ENCODE measurements at regions not wholly inside any gene's neighbourhood (a gene's known extent, or its start where the extent isn't known, plus 50 kb on each side); places are given as distances from the start of the nearest gene placed in this dataset.

GRCh38 chr20:19903168-19903811, 113.9 kb upstream of the NAA20 start (continued):
- TF ChIP-seq ZNF160 (CRISPR knock-in tag; IDR thresholded peaks at IDR 0.05), result 0 out of 2 replicates have a peak, but pooled peaks have one; percentile 33
- no peak for TF ChIP-seq SIX1 (CRISPR knock-in tag; IDR thresholded peaks at IDR 0.05; ENCODE audit: borderline replicate concordance)
- peak; percentile 35; the same call in 1 of the 2 replicates for TF ChIP-seq ZNF317 (CRISPR knock-in tag; IDR thresholded peaks at IDR 0.05)
- peak; percentile 61; the same call in 1 of the 2 replicates for TF ChIP-seq ZNF335 (CRISPR knock-in tag; IDR thresholded peaks at IDR 0.05)
- no peak for TF ChIP-seq PLRG1 (conservative IDR thresholded peaks at IDR 0.05)
- TF ChIP-seq TAF15 (IDR thresholded peaks at IDR 0.05; ENCODE audit: low read depth, low read length, poor library complexity, severe bottlenecking), result no peak
- no peak for TF ChIP-seq RFX3 (CRISPR knock-in tag; IDR thresholded peaks at IDR 0.05)
- no peak for TF ChIP-seq CHD2 (IDR thresholded peaks at IDR 0.05; ENCODE audit: low read depth, low read length)
- no peak for TF ChIP-seq ZNF713 (CRISPR knock-in tag; IDR thresholded peaks at IDR 0.05)
- TF ChIP-seq TBL1XR1 (IDR thresholded peaks at IDR 0.05; ENCODE audit: borderline replicate concordance, low read length, partially characterized antibody), result peak; percentile 76
- TF ChIP-seq MAZ (IDR thresholded peaks at IDR 0.05; ENCODE audit: borderline replicate concordance, low read depth, low read length), result 0 out of 2 replicates have a peak, but pooled peaks have one; percentile 46
- peak; percentile 52 for TF ChIP-seq MAZ (CRISPR knock-in tag; IDR thresholded peaks at IDR 0.05; ENCODE audit: low read depth)
- no peak for TF ChIP-seq KMT2B (CRISPR knock-in tag; IDR thresholded peaks at IDR 0.05)
- peak in 1 of 2 experiments; percentile 64; a peak in 1 of 4 replicates for TF ChIP-seq EP300 (IDR thresholded peaks at IDR 0.05; ENCODE audit: low read depth in 2 of 2, low read length in 2 of 2)
- TF ChIP-seq EP300 (CRISPR knock-in tag; IDR thresholded peaks at IDR 0.05; ENCODE audit: borderline replicate concordance), result no peak
- TF ChIP-seq ZSCAN25 (CRISPR knock-in tag; IDR thresholded peaks at IDR 0.05), result no peak
- peak; percentile 47; the same call in 1 of the 2 replicates for TF ChIP-seq ZBTB26 (CRISPR knock-in tag; IDR thresholded peaks at IDR 0.05; ENCODE audit: borderline replicate concordance)
- peak; percentile 93 for TF ChIP-seq FOXP4 (CRISPR knock-in tag; IDR thresholded peaks at IDR 0.05)
- no peak for TF ChIP-seq ZNF891 (CRISPR knock-in tag; IDR thresholded peaks at IDR 0.05)
- no peak for TF ChIP-seq MLXIP (CRISPR knock-in tag; IDR thresholded peaks at IDR 0.05; ENCODE audit: borderline replicate concordance)
- TF ChIP-seq TOE1 (CRISPR knock-in tag; IDR thresholded peaks at IDR 0.05), result no peak
- no peak for TF ChIP-seq SOX6 (IDR thresholded peaks at IDR 0.05)
- TF ChIP-seq SOX6 (CRISPR knock-in tag; IDR thresholded peaks at IDR 0.05), result peak; percentile 88
- peak; percentile 72 for TF ChIP-seq SAP130 (CRISPR knock-in tag; IDR thresholded peaks at IDR 0.05; ENCODE audit: low read depth)
- TF ChIP-seq GPN1 (CRISPR knock-in tag; IDR thresholded peaks at IDR 0.05; ENCODE audit: borderline replicate concordance), result no peak
- peak; percentile 90 for TF ChIP-seq MIXL1 (CRISPR knock-in tag; IDR thresholded peaks at IDR 0.05)

Data from HepG2 (cell line).